Smooth muscle cell (in vitro differentiated cells): ENCODE measurements at regions not wholly inside any gene's neighbourhood (a gene's known extent, or its start where the extent isn't known, plus 50 kb on each side); places are given as distances from the start of the nearest gene placed in this dataset.

Source experiments
- DNase-seq: peaks from one replicate; lab custom pipeline; 2025; ENCODE audit not compliant: unreplicated experiment; lab: John Stamatoyannopoulos, UW
- H2AFZ ChIP-seq: fragments of 200-600 bp; sonication (generic); 2 replicates; pipeline ENCODE4 v1.6.0; 2016; ENCODE audit warnings: antibody characterized with exemption, low read depth, mild to moderate bottlenecking
- H3F3A ChIP-seq: fragments of 200-600 bp; sonication (generic); 2 replicates; pipeline ENCODE4 v1.6.0; 2017; ENCODE audit warnings: antibody characterized with exemption, low read depth
- H3K27ac ChIP-seq: fragments of 200-600 bp; sonication (generic); 2 replicates; pipeline ENCODE4 v1.5.1; 2016; ENCODE audit warnings: low read depth, mild to moderate bottlenecking
- H3K27me3 ChIP-seq: fragments of 200-600 bp; sonication (generic); 2 replicates; pipeline ENCODE4 v1.6.1; 2016; ENCODE audit warnings: low read depth, mild to moderate bottlenecking
- H3K36me3 ChIP-seq: fragments of 200-600 bp; sonication (generic); 2 replicates; pipeline ENCODE4 v1.5.1; 2016; ENCODE audit warnings: low read depth
- H3K4me1 ChIP-seq: fragments of 200-600 bp; sonication (generic); 2 replicates; pipeline ENCODE4 v1.5.1; 2016; ENCODE audit warnings: low read depth
- H3K4me2 ChIP-seq: fragments of 200-600 bp; sonication (generic); 2 replicates; pipeline ENCODE4 v1.6.0; 2016; ENCODE audit warnings: mild to moderate bottlenecking
- H3K4me3 ChIP-seq: fragments of 200-600 bp; sonication (generic); 2 replicates; pipeline ENCODE4 v1.5.1; 2016; ENCODE audit warnings: mild to moderate bottlenecking
- H3K79me2 ChIP-seq: fragments of 200-600 bp; sonication (generic); 2 replicates; pipeline ENCODE4 v1.6.0; 2016; ENCODE audit warnings: low read depth, mild to moderate bottlenecking
- H3K9ac ChIP-seq: fragments of 200-600 bp; sonication (generic); 2 replicates; pipeline ENCODE4 v1.6.0; 2016; ENCODE audit warnings: low read depth
- H3K9me3 ChIP-seq: fragments of 200-600 bp; sonication (generic); replicated peaks from 2 replicates; pipeline ENCODE4 v1.5.1; 2016; ENCODE audit warnings: low read depth
- H4K20me1 ChIP-seq: fragments of 200-600 bp; sonication (generic); 2 replicates; pipeline ENCODE4 v1.6.0; 2016; ENCODE audit warnings: low read depth
- CTCF ChIP-seq: fragments of 200-600 bp; sonication (generic); IDR thresholded peaks from 2 replicates; pipeline ENCODE4 v1.5.1; 2017; ENCODE audit warnings: borderline replicate concordance, mild to moderate bottlenecking, antibody characterized with exemption; ENCODE audit not compliant: insufficient read depth, poor library complexity, severe bottlenecking
- WGBS: methylation state at CpG from one replicate; pipeline ENCODE4 v1.1.7; 2016; ENCODE audit warnings: low lambda C conversion rate; 5-methylcytosine and 5-hydroxymethylcytosine counted together

GRCh38 chr11:116691771-116692177 lies 81.0 kb downstream of the BUD13 start:
- H4K20me1 ChIP-seq = no peaks in the 10 kb centered on the region
- H3K27ac ChIP-seq = no peak overlapping the region
- no peaks in the 10 kb centered on the region for H3F3A ChIP-seq
- DNase-seq = no peak
- no peak overlapping the region for H3K9ac ChIP-seq
- no peak overlapping the region for H3K4me2 ChIP-seq
- H3K9me3 ChIP-seq = no peaks in the 10 kb centered on the region
- H2AFZ ChIP-seq = no peak overlapping the region
- no peaks in the 10 kb centered on the region for H3K79me2 ChIP-seq
- no peak overlapping the region for H3K4me3 ChIP-seq
- WGBS = 22% methylated on average over 10 of the region's 10 CpGs
- TF ChIP-seq CTCF = peak; percentile 84
- H3K36me3 ChIP-seq = no peaks in the 10 kb centered on the region
- peaks cover 3% of the 10 kb centered on the region for H3K4me1 ChIP-seq
- no peaks in the 10 kb centered on the region for H3K27me3 ChIP-seq

GRCh38 chr11:116690611-116691010 lies 82.2 kb downstream of the BUD13 start:
- H3K4me3 ChIP-seq = no peak overlapping the region
- H3K27ac ChIP-seq = no peak overlapping the region
- no peaks in the 10 kb centered on the region for H3K36me3 ChIP-seq
- H3K9ac ChIP-seq = no peak overlapping the region
- 87% methylated on average over 9 of the region's 9 CpGs for WGBS
- no peak overlapping the region for H2AFZ ChIP-seq
- no peaks in the 10 kb centered on the region for H3K27me3 ChIP-seq
- no peaks in the 10 kb centered on the region for H3K4me1 ChIP-seq
- no peak for TF ChIP-seq CTCF
- H3K4me2 ChIP-seq = no peak overlapping the region
- H4K20me1 ChIP-seq = no peaks in the 10 kb centered on the region
- H3K79me2 ChIP-seq = no peaks in the 10 kb centered on the region
- no peaks in the 10 kb centered on the region for H3F3A ChIP-seq
- DNase-seq = no peak
- H3K9me3 ChIP-seq = no peaks in the 10 kb centered on the region

- Histone ChIP-seq H3K9ac (no peak overlapping the region), H3K79me2 (no peaks in the 10 kb centered on the region), H4K20me1 (no peaks in the 10 kb centered on the region), H3F3A (no peaks in the 10 kb centered on the region), H3K9me3 (no peaks in the 10 kb centered on the region), H3K27ac (no peak overlapping the region), H3K4me3 (no peak overlapping the region), H3K27me3 (no peaks in the 10 kb centered on the region), H2AFZ (no peak overlapping the region), H3K4me1 (no peaks in the 10 kb centered on the region), H3K4me2 (no peak overlapping the region), H3K36me3 (no peaks in the 10 kb centered on the region)
- no peak for DNase-seq
- no peak for TF ChIP-seq CTCF
- 84% methylated on average over 12 of the region's 12 CpGs for WGBS
These were observed 83.2 kb downstream of the BUD13 start for GRCh38 chr11:116689413-116690127.

- Histone ChIP-seq H3K36me3 (no peaks in the 10 kb centered on the region), H3K4me1 (no peaks in the 10 kb centered on the region), H3K79me2 (no peaks in the 10 kb centered on the region), H3F3A (no peaks in the 10 kb centered on the region), H2AFZ (no peak overlapping the region), H3K9ac (no peak overlapping the region), H3K27me3 (no peaks in the 10 kb centered on the region), H3K4me3 (no peak overlapping the region), H3K9me3 (no peaks in the 10 kb centered on the region), H3K4me2 (no peak overlapping the region), H4K20me1 (no peaks in the 10 kb centered on the region), H3K27ac (no peak overlapping the region)
- no peak for DNase-seq
- WGBS = 63% methylated on average over 6 of the region's 6 CpGs
- no peak for TF ChIP-seq CTCF
These were observed 84.6 kb downstream of the BUD13 start for GRCh38 chr11:116688202-116688540.
